K562 (cell line): ENCODE measurements at regions not wholly inside any gene's neighbourhood (a gene's known extent, or its start where the extent isn't known, plus 50 kb on each side); places are given as distances from the start of the nearest gene placed in this dataset.

Source experiments
- ATAC-seq: fragments of 200-7000 bp; cut with Tn5 transposase; 3 replicates; pipeline ENCODE4 v1.9.1; 2020; ENCODE audit warnings: moderate library complexity
- BruUV-seq: library from RNA; stranded (reverse); fragments of 400-500 nt; replicated peaks from 2 replicates; lab custom pipeline; 2021; lab: Mats Ljungman, UMichigan
- CTCF ChIA-PET: fragments of 300-600 bp; formaldehyde crosslinking; extraction: SDS; loops from one replicate; lab custom pipeline; 2021; ENCODE audit warnings: low intra/inter-chr PET ratio; lab: Yijun Ruan, JAX
- POLR2A ChIA-PET: fragments of 300-600, 350-650 bp; sonication (Branson Sonifier 250); formaldehyde crosslinking; extraction: SDS; loops from one replicate; lab custom pipeline; 2021; ENCODE audit warnings: antibody characterized with exemption, inconsistent platforms; lab: Yijun Ruan, JAX
- DNase-seq, 4 experiments: peaks; one replicate each; pipeline versions ENCODE4 v3.0.0 to v3.0.0-alpha.2; 2011 to 2018; ENCODE audit warnings: low spot score in 3 of 4, mixed read lengths in 3 of 4; ENCODE audit errors: extremely low read depth in 1 of 4
- FAIRE-seq: peaks from 2 replicates; lab custom pipeline; 2011; peaks lifted over from hg19 to GRCh38; lab: Jason Lieb, UNC
- H2AFZ ChIP-seq: 2 replicates; pipeline ENCODE4 v1.6.0; 2011; ENCODE audit warnings: low read depth, low read length, control low read depth, inconsistent platforms
- H3K27ac ChIP-seq: fragments of 200-600 bp; 3 replicates; pipeline ENCODE4 v1.8.0; 2011; ENCODE audit warnings: low read depth, mild to moderate bottlenecking, control low read depth, inconsistent platforms, low read length, moderate library complexity, mixed read lengths; ENCODE audit errors: extremely low read depth
- H3K27me3 ChIP-seq, 2 experiments: fragments of 300-600 bp in 1 of 2; 2 replicates in 1 of 2; 3 replicates in 1 of 2; pipeline versions ENCODE4 v1.6.0 to v1.8.0; 2011; ENCODE audit warnings: inconsistent platforms in 2 of 2, low read length in 2 of 2, mild to moderate bottlenecking in 1 of 2, mixed read lengths in 1 of 2, moderate library complexity in 1 of 2; ENCODE audit not compliant: control insufficient read depth in 2 of 2, insufficient read depth in 2 of 2
- H3K36me3 ChIP-seq: fragments of 300-600 bp; 3 replicates; pipeline ENCODE4 v1.8.0; 2011; ENCODE audit warnings: mild to moderate bottlenecking, low read length, inconsistent platforms; ENCODE audit not compliant: control insufficient read depth, insufficient read depth
- H3K4me1 ChIP-seq, 2 experiments: fragments of 200-600 bp in 1 of 2; replicated peaks in 1 of 2; 2 replicates in 1 of 2; 3 replicates in 1 of 2; pipeline versions ENCODE4 v1.5.1 to v1.8.0; 2011; ENCODE audit warnings: inconsistent platforms in 2 of 2, low read length in 2 of 2, mild to moderate bottlenecking in 1 of 2, mixed read lengths in 1 of 2, moderate library complexity in 1 of 2; ENCODE audit not compliant: control insufficient read depth in 2 of 2, insufficient read depth in 2 of 2
- H3K4me2 ChIP-seq: 2 replicates; pipeline ENCODE4 v1.6.1; 2011; ENCODE audit warnings: low read length, control low read depth, inconsistent platforms, mixed read lengths; ENCODE audit not compliant: insufficient read depth
- H3K4me3 ChIP-seq: fragments of 200-600 bp; sonication (generic), shearing (Covaris generic); 2 replicates; pipeline ENCODE4 v1.5.1; 2016; ENCODE audit warnings: control low read depth, inconsistent platforms
- H3K79me2 ChIP-seq: fragments of 200-600 bp; 3 replicates; pipeline ENCODE4 v1.8.0; 2011; ENCODE audit warnings: low read length, inconsistent platforms; ENCODE audit not compliant: control insufficient read depth, insufficient read depth
- H3K9ac ChIP-seq, 2 experiments: 2 replicates each; pipeline versions ENCODE4 v1.6.0 to v1.6.1; 2011; ENCODE audit warnings: low read depth in 2 of 2, low read length in 2 of 2, control low read depth in 1 of 2, inconsistent platforms in 1 of 2, mild to moderate bottlenecking in 1 of 2, mixed read lengths in 1 of 2; ENCODE audit not compliant: insufficient read depth in 1 of 2
- H3K9me1 ChIP-seq: one replicate; pipeline ENCODE4 v1.6.0; 2011; ENCODE audit warnings: inconsistent platforms, mild to moderate bottlenecking, low read length, moderate library complexity; ENCODE audit not compliant: control insufficient read depth, insufficient read depth
- H3K9me3 ChIP-seq: replicated peaks from 2 replicates; pipeline ENCODE4 v1.5.1; 2011; ENCODE audit warnings: low read depth, low read length, inconsistent platforms; ENCODE audit not compliant: control insufficient read depth, insufficient read depth
- H4K20me1 ChIP-seq: replicated peaks from 2 replicates; pipeline ENCODE4 v1.6.1; 2011; ENCODE audit warnings: low read length, inconsistent platforms, mixed read lengths; ENCODE audit not compliant: control insufficient read depth, insufficient read depth
- C11orf30 ChIP-seq: fragments of 450-650 bp; IDR thresholded peaks from 2 replicates; pipeline ENCODE4 v1.6.1; 2016; ENCODE audit warnings: low read depth, mild to moderate bottlenecking
- ILK ChIP-seq: fragments of 450-650 bp; IDR thresholded peaks from 2 replicates; pipeline ENCODE4 v1.6.1; 2016; ENCODE audit warnings: missing genetic modification characterization, low read depth, mild to moderate bottlenecking, missing compliant biosample characterization, moderate library complexity, borderline replicate concordance
- MAFF ChIP-seq: IDR thresholded peaks from 2 replicates; pipeline ENCODE4 v1.6.1; 2012; ENCODE audit warnings: low read length, improper control_type of control experiment
- MAFG ChIP-seq: fragments of 450-650 bp; conservative IDR thresholded peaks from 2 replicates; pipeline ENCODE4 v1.6.1; 2016; ENCODE audit warnings: missing genetic modification characterization, missing compliant biosample characterization
- NEUROD1 ChIP-seq: fragments of 150-350 bp; IDR thresholded peaks from 2 replicates; pipeline ENCODE4 v1.6.1; 2014; ENCODE audit warnings: borderline replicate concordance, low read length, low read depth; ENCODE audit not compliant: partially characterized antibody
- ZNF175 ChIP-seq: fragments of 200-800 bp; sonication (Bioruptor generic); IDR thresholded peaks from 2 replicates; pipeline ENCODE4 v1.6.1; 2016; ENCODE audit warnings: low read depth, mild to moderate bottlenecking, missing genetic modification characterization, missing compliant biosample characterization
- ZNF316 ChIP-seq: fragments of 450-650 bp; IDR thresholded peaks from 2 replicates; pipeline ENCODE4 v1.6.1; 2016
- ZNF408 ChIP-seq: fragments of 250-450 bp; sonication (Bioruptor Pico); IDR thresholded peaks from 2 replicates; pipeline ENCODE4 v1.4.0; 2020; ENCODE audit warnings: low read depth, mild to moderate bottlenecking, moderate library complexity
- ZNF431 ChIP-seq: sonication (generic); formaldehyde crosslinking; IDR thresholded peaks from 2 replicates; pipeline ENCODE4 v1.8.0; 2022; ENCODE audit warnings: mild to moderate bottlenecking, missing genetic modification reagents
- ZSCAN32 ChIP-seq: fragments of 450-650 bp; formaldehyde crosslinking; IDR thresholded peaks from 2 replicates; pipeline ENCODE4 v1.4.0; 2020; ENCODE audit warnings: mild to moderate bottlenecking, moderate library complexity
- WGBS: fragments of 100-300 bp; shearing (Covaris generic); methylation state at CpG from one replicate; pipeline ENCODE4 v1.1.6; 2016; ENCODE audit warnings: low coverage, mixed read lengths; ENCODE audit not compliant: insufficient coverage; ENCODE audit errors: missing lambda C conversion rate; 5-methylcytosine and 5-hydroxymethylcytosine counted together
- in situ Hi-C: fragments of 300-500 bp; cut with MboI; formaldehyde crosslinking; loops from 4 replicates; pipeline ENCODE4 v1.15.0; 2018; ENCODE audit warnings: inconsistent platforms, mixed read lengths
- intact Hi-C: fragments of 100-400 bp; cut with micrococcal nuclease; formaldehyde crosslinking; loops from 2 replicates; pipeline ENCODE4 v1.14.2; 2022

DNA sequence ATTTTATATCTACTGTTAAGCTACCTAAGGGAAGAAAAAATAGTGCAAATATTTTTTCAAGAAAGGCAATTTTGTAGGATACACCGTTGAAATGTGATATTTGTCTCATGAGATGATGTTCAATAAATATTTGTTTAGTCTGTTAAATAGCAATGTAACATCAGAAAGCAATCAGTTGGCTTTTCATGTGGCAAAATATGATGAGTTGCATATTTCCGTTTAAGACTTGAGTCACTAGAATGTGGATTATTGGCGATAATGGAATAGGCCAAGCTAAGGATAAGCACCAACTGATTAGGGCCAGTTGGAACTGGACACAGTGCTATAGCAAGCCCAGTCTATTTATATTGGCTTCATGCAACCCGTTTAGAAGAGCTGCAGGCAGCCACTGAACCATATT, 250.4 kb upstream of the SLC16A7 start:
- DNase-seq (no peak), FAIRE-seq (no peak), ATAC-seq (no peak)
- H3K4me3 ChIP-seq = no peak overlapping the region
- H3K9me1 ChIP-seq = no peaks in the 10 kb centered on the region
- H3K27me3 ChIP-seq = no peaks in the 10 kb centered on the region
- intact Hi-C loops (no loop called here), in situ Hi-C loops (no loop called here)
- POLR2A ChIA-PET = no interaction called here
- no peak overlapping the region for H3K4me2 ChIP-seq
- WGBS = 0% methylated on average over 4 of the region's 4 CpGs
- H3K36me3 ChIP-seq = no peaks in the 10 kb centered on the region
- BruUV-seq = no TSS peak
- H3K9ac ChIP-seq = no peak overlapping the region
- TF ChIP-seq ZNF175 (CRISPR knock-in tag) (no peak), C11orf30 (peak; percentile 30; the same call in 1 of the 2 replicates), NEUROD1 (no peak), ZNF316 (peak; percentile 46), ILK (tag) (no peak), MAFG (0 out of 2 replicates have a peak, but pooled peaks have one; percentile 5), MAFF (0 out of 2 replicates have a peak, but pooled peaks have one; percentile 13)
- H2AFZ ChIP-seq = no peak overlapping the region
- no peaks in the 10 kb centered on the region for H4K20me1 ChIP-seq
- H3K4me1 ChIP-seq = no peaks in the 10 kb centered on the region
- H3K27ac ChIP-seq = no peak overlapping the region
- H3K79me2 ChIP-seq = no peaks in the 10 kb centered on the region
- CTCF ChIA-PET = no interaction called here
- no peaks in the 10 kb centered on the region; the same call in 1 of the 2 replicates for H3K9me3 ChIP-seq

- Histone ChIP-seq H4K20me1 (no peaks in the 10 kb centered on the region), H3K79me2 (no peaks in the 10 kb centered on the region), H3K36me3 (no peaks in the 10 kb centered on the region), H3K4me3 (no peak overlapping the region), H3K9me1 (no peaks in the 10 kb centered on the region), H3K4me1 (no peaks in the 10 kb centered on the region), H3K9me3 (no peaks in the 10 kb centered on the region; the same call in 1 of the 2 replicates), H3K4me2 (no peak overlapping the region), H3K27ac (no peak overlapping the region), H3K9ac (no peak overlapping the region), H2AFZ (no peak overlapping the region), H3K27me3 (no peaks in the 10 kb centered on the region)
- no peak for ATAC-seq
- BruUV-seq = no TSS peak
- in situ Hi-C loops = no loop called here
- 0% methylated on average over 1 of the region's 1 CpG for WGBS
- no peak for TF ChIP-seq ZNF408 (CRISPR knock-in tag)
- TF ChIP-seq ZNF431 (CRISPR knock-in tag) = no peak
- no peak for TF ChIP-seq ZSCAN32 (CRISPR knock-in tag)
- DNase-seq = no peak
- FAIRE-seq = no peak
- POLR2A ChIA-PET = no interaction called here
- intact Hi-C loops = no loop called here
- CTCF ChIA-PET = no interaction called here
These were observed 251.6 kb upstream of the SLC16A7 start for GRCh38 chr12:59344224-59344623.
